HG02610 (cell line): ENCODE measurements at regions not wholly inside any gene's neighbourhood (a gene's known extent, or its start where the extent isn't known, plus 50 kb on each side); places are given as distances from the start of the nearest gene placed in this dataset.

Experiments used
- ATAC-seq: cut with Tn5 transposase; IDR thresholded peaks from one replicate; pipeline ENCODE4 v1.9.1; 2021; ENCODE audit warnings: mild to moderate bottlenecking, moderate library complexity; ENCODE audit not compliant: unreplicated experiment

DNA sequence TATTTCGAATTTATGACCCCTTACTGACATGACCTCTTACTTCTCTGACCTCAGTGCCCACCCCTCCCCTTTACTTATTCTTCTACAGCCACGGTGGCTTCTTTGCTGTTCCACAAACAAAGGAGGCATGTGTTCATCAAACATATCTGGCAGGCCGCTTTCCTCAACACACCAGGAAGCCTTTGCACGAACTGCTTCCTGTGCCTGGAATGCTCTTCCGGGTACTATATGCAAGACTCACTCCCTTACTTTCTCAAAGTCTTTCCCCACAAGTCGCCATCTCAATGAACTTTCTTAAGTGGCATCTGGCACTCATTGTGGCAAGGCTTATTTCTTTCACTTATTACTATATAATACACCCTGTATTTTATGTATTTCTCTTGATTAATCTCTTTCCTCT is 351.5 kb upstream of the DDX53 start:
- no peak for ATAC-seq

GRCh38 chrX:22650691-22651090 is 349.1 kb upstream of the DDX53 start:
- ATAC-seq: no peak

DNA sequence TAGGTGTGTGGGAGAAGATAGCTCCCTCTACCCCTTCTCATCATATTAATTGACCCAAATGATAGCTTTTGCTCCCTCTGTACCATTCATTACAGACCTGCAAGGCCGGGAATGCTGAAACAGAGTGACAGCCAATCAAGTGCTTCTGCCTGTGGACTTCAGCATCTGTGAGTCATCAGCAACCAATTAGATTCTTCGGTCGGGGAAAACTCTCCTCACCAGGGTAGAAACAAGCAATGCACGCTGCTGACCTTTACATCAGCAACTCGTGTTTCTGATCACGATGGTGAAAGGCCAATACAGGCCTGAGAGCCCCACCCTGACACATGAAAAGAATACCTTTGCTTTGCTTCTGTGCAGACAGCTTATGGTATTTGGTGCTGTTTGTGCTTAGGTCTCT is 347.2 kb upstream of the DDX53 start:
- ATAC-seq: no peak

- ATAC-seq: no peak
Observed at GRCh38 chrX:22660756-22661155, 339.0 kb upstream of the DDX53 start.

DNA sequence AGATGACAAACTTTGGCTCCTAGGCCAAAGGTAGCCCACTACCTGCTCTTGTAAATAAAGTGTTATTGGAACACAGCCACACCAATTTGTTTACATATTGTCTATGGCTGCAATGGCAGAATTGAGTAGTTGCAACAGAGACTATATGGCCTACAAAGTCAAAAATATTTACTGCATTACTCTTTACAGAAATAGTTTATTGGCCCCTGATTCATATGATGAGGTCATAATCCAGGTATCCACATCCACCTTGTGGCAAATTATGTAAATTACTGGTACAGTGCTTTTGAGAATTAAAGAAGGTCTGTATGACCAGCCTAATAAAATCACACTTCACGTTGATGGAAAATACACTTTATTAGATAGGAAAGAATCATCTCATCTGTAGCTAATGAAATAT is 337.0 kb upstream of the DDX53 start:
- ATAC-seq: no peak

DNA sequence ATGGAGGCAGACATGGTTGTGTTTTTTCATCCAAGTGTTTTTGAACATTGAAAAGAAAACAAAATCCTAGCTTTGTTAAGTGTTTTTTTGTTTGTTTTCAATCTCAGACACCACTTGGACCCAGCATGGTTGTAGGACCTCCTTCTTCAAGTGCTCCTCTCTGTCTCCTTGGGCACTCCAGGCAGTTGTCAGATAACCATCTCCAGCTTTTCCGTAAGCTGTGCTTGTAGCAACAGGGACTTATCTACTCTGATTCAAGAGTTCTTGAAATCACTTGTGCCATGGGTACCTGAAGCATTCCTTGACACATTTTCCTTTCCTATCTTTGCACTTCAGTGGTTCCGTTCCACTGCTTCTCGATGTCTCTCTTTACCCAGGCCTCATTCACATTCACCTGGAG is 334.9 kb upstream of the DDX53 start:
- no peak for ATAC-seq

DNA sequence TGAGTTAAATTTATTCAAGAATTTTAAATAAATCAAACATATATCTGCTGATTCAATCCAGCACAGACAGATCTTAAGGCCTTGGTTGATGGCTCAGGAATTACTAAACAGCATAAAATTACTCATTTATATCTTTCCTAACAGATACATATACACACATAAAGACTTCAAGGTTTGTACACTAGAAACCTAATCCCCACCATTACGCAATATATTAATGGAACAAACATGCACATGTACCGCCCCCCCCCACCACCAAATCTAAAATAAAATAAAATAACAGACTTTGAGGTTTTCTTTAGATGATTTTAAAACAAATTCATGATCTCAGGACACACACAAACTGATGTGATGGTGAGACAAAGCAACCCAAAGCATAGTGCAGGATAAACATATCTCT is 333.9 kb upstream of the DDX53 start:
- no peak for ATAC-seq

- no peak for ATAC-seq
Observed at GRCh38 chrX:22666441-22666840, 333.3 kb upstream of the DDX53 start.

DNA sequence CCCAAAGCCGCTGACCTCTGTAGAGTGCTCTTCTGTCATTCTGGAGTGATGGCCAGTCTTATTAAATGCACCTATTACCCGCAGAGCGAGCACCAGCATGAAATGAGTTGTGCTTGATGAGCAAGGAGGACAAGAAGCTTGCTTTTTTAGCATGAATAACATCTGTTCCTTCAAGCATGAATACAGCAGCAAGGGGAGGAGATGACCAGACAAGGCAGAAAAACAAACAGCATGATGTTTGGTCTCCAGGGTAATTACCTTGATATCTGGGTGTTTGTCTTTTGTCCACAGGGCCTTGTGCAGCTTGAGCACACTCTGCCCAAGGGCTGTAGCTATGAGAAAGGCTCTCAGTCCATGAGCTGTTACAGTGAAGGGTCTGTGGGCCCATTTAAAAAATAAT is 324.8 kb upstream of the DDX53 start:
- no peak for ATAC-seq

- no peak for ATAC-seq
Observed at GRCh38 chrX:22686138-22686541, 313.6 kb upstream of the DDX53 start.

DNA sequence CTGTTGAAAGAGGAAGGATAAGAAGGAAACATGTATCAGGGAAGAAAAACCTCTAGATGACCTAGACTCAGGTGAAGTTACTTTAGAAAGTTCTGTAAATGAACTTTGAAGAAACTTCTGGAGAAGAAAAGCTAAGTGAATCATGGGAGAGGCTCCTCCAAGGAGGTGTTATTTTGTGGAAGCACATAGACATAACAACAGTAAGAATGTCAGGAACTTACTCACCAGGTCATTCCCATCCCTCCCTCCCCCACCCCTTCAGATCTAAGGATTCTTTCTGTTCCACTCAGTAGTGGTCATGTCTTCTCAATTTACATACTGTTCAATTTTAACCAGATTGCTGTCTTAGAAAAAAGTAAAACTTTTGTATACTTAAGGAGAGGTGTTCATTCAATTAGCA is 310.5 kb upstream of the DDX53 start:
- ATAC-seq: no peak

- no peak for ATAC-seq
Observed at GRCh38 chrX:22690116-22690515, 309.6 kb upstream of the DDX53 start.

- ATAC-seq: no peak
Observed at GRCh38 chrX:22691966-22692565, 307.7 kb upstream of the DDX53 start.

GRCh38 chrX:22698151-22698550 is 301.6 kb upstream of the DDX53 start:
- no peak for ATAC-seq

GRCh38 chrX:22699581-22700091 is 300.1 kb upstream of the DDX53 start:
- ATAC-seq: no peak

DNA sequence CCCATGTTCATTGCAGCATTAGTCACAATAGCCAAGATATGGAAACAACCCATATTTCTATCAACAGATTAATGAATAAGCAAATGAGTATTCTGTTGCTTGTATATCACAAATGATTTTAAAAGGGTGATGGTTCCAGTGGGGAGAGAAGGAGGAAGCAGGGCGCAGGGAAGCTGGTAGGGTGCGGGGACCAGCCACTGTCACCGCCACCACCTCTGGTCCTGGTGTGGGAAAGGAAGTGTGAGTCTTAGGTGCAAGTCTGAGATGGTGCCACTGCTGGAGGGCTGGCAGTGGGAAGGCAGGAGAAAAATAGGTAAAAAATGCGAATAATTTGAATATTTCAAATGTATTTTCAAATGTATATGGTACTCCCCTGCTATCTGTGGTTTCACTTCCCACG is 286.8 kb upstream of the DDX53 start:
- no peak for ATAC-seq

DNA sequence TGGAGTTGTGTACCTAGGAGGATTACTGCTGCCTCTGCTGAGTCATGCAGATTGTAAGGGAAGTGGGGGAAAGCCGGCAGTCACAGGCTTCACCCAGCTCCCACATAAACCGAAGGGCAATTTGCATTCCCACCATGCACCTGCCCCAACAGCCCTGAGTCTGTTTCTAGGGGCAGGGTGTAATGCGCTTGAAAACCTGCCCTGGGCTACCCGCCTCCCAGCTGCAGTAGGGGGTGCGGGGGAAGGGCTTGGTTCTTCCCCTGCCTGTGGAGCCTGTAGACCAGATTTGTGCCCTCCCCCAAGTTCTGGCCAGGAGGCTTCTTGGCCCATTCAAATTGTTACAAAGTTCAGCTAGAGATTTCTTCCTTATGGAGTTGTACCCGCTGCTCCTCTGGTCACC is 269.2 kb upstream of the DDX53 start:
- ATAC-seq: no peak

- ATAC-seq: no peak
Observed at GRCh38 chrX:22737541-22737940, 262.2 kb upstream of the DDX53 start.

- ATAC-seq: no peak
Observed at GRCh38 chrX:22739276-22739675, 260.5 kb upstream of the DDX53 start.

DNA sequence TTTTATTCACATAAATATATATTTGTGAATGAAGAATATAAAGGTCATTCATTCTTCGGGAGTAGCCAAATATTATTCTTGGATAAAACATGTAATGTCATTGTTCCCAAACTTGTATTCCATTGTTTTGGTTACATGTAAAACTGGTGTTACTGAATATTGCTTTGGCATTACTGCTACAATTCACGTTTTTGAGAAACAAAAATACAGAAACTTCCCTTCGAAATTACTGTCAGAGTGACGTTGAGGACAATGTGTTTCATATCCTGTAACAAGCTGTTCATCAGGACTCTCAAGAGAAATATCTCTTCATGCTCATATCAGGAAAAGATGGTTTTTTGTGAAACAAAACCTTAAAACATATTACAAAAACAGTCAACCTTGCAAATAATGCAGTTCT is 258.9 kb upstream of the DDX53 start:
- ATAC-seq: no peak

DNA sequence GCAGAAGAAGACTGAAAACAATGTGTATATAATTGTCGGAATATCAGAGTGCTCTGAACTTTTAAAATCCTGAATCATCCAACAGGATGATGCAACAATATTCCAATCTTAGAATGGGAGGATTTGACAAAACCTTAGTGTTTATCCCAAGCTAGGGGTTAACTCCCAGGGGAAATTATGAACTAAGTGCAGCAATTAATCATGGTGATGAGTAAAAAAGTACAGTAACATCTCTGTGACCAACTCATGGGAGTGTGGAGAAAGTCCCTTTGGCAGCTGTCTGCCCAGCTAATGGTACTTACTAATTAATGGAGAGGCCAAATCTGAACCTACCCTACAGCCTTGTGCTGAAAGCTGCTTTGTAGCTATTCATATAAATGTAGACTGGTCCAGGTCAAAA is 257.6 kb upstream of the DDX53 start:
- no peak for ATAC-seq

DNA sequence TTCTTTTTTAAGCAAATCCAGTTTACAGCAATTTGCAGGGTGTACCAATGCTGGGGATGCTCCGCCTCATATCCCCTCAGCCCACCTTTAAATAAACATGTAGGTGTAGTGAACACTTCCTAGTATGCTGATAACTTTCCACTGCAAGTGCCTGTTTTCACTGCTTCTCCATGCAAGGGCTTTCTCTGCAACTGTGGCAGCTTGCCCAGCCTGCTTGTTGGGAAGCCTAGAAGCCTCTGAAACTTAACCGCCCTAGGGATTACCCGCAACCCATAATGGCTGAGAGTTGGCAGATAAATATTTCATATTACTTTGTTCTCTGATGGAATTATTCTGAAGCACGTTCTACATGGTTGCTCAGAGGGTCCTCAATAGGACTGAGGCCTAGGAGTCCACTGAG is 253.7 kb upstream of the DDX53 start:
- no peak for ATAC-seq
